HEK293T (cell line): ENCODE measurements at regions not wholly inside any gene's neighbourhood (a gene's known extent, or its start where the extent isn't known, plus 50 kb on each side); places are given as distances from the start of the nearest gene placed in this dataset.

ENCODE experiments used
- CTCF ChIA-PET: fragments of 350-600 bp; formaldehyde crosslinking; extraction: SDS; loops from one replicate; lab custom pipeline; 2021; ENCODE audit warnings: antibody characterized with exemption, inconsistent platforms; lab: Yijun Ruan, JAX
- POLR2A ChIA-PET: fragments of 350-600 bp; formaldehyde crosslinking; extraction: SDS; loops from one replicate; lab custom pipeline; 2020; ENCODE audit warnings: antibody characterized with exemption, inconsistent platforms; lab: Yijun Ruan, JAX
- DNase-seq: peaks from one replicate; pipeline ENCODE4 v3.0.0; 2012; ENCODE audit warnings: mixed read lengths; ENCODE audit errors: extremely low spot score
- ARNT ChIP-seq: fragments of 450-650 bp; IDR thresholded peaks from 2 replicates; pipeline ENCODE4 v1.6.1; 2017; ENCODE audit warnings: mild to moderate bottlenecking
- BHLHE40 ChIP-seq: fragments of 450-650 bp; IDR thresholded peaks from 2 replicates; pipeline ENCODE4 v1.6.1; 2016; ENCODE audit warnings: mild to moderate bottlenecking, moderate library complexity, borderline replicate concordance
- CTBP1 ChIP-seq: fragments of 450-650 bp; IDR thresholded peaks from 2 replicates; pipeline ENCODE4 v1.6.1; 2016; ENCODE audit warnings: borderline replicate concordance
- ELF4 ChIP-seq: fragments of 450-650 bp; IDR thresholded peaks from 2 replicates; pipeline ENCODE4 v1.6.1; 2017; ENCODE audit warnings: antibody characterized with exemption
- FOXA1 ChIP-seq: fragments of 450-650 bp; IDR thresholded peaks from 2 replicates; pipeline ENCODE4 v1.6.1; 2016; ENCODE audit warnings: mild to moderate bottlenecking
- FOXK2 ChIP-seq: fragments of 450-650 bp; IDR thresholded peaks from 2 replicates; pipeline ENCODE4 v1.6.1; 2016; ENCODE audit warnings: mild to moderate bottlenecking
- FOXM1 ChIP-seq: fragments of 450-650 bp; IDR thresholded peaks from 2 replicates; pipeline ENCODE4 v1.6.1; 2017; ENCODE audit warnings: mild to moderate bottlenecking, borderline replicate concordance
- HDGF ChIP-seq: fragments of 450-650 bp; IDR thresholded peaks from 2 replicates; pipeline ENCODE4 v1.6.1; 2017; ENCODE audit warnings: antibody characterized with exemption, borderline replicate concordance
- L3MBTL2 ChIP-seq: fragments of 450-650 bp; conservative IDR thresholded peaks from 2 replicates; pipeline ENCODE4 v1.6.1; 2016; ENCODE audit warnings: mild to moderate bottlenecking
- LEF1 ChIP-seq: fragments of 450-650 bp; IDR thresholded peaks from 2 replicates; pipeline ENCODE4 v1.6.1; 2017; ENCODE audit warnings: mild to moderate bottlenecking, borderline replicate concordance
- NFRKB ChIP-seq: fragments of 450-650 bp; IDR thresholded peaks from 2 replicates; pipeline ENCODE4 v1.6.1; 2016; ENCODE audit warnings: mild to moderate bottlenecking, moderate library complexity
- SP1 ChIP-seq: fragments of 450-650 bp; IDR thresholded peaks from 2 replicates; pipeline ENCODE4 v1.6.1; 2017
- SUZ12 ChIP-seq: fragments of 450-650 bp; IDR thresholded peaks from 2 replicates; pipeline ENCODE4 v1.6.1; 2016; ENCODE audit warnings: mild to moderate bottlenecking
- TARDBP ChIP-seq: fragments of 450-650 bp; IDR thresholded peaks from 2 replicates; pipeline ENCODE4 v1.6.1; 2016
- ZNF384 ChIP-seq: fragments of 450-650 bp; IDR thresholded peaks from 2 replicates; pipeline ENCODE4 v1.6.1; 2016
- TF ChIP-seq, protein P1 (sequence below): fragments of 450-650 bp; IDR thresholded peaks from 2 replicates; pipeline ENCODE4 v1.6.1; 2016

DNA sequence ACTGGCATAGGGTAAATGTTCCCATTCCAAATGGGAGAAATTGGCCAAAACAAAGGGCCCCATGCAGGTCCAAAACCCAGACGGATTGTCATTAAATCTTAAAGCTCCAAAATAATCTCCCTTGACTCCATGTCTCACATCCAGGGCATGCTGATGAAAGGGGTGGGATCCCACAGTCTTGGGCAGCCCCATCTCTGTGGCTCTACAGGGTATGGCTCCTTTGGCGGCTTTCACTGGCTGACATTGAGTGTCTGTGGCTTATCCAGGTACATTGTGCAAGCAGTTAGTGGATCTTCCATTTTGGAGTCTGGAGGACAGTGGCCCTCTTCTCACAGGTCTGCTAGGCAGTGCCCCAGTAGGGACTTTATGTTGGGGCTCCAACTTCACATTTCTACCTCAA lies 772.9 kb upstream of the INTU start:
- no peak for TF ChIP-seq HDGF
- TF ChIP-seq, protein P1, sequence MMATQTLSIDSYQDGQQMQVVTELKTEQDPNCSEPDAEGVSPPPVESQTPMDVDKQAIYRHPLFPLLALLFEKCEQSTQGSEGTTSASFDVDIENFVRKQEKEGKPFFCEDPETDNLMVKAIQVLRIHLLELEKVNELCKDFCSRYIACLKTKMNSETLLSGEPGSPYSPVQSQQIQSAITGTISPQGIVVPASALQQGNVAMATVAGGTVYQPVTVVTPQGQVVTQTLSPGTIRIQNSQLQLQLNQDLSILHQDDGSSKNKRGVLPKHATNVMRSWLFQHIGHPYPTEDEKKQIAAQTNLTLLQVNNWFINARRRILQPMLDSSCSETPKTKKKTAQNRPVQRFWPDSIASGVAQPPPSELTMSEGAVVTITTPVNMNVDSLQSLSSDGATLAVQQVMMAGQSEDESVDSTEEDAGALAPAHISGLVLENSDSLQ, result no peak
- no peak for TF ChIP-seq ARNT
- TF ChIP-seq FOXA1, result no peak
- TF ChIP-seq LEF1, result no peak
- TF ChIP-seq TARDBP, result no peak
- TF ChIP-seq NFRKB, result no peak
- TF ChIP-seq L3MBTL2, result no peak
- TF ChIP-seq FOXM1, result no peak
- TF ChIP-seq SUZ12, result no peak
- no peak for TF ChIP-seq ELF4
- TF ChIP-seq BHLHE40, result no peak
- TF ChIP-seq SP1, result no peak
- no peak for DNase-seq
- ChIA-PET CTCF (no interaction called here), POLR2A (no interaction called here)

DNA sequence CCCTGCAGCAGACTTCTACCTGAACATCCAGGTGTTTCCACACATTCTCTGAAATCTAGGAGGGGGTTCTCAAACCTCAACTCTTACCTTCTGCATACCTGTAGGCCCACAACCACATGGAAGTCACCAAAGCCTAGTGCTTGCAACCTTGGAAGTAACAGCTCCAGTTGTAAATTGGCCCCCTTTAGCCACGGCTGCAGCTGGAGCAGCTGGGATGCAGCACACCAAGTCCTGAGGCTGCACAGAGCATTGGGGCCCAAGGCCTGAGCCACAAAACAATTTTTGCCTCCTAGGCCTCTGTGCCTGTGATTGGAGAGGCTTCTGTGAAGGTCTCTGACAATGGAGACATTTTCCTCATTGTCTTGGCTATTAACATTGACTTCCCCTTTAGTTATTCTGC lies 772.4 kb upstream of the INTU start:
- DNase-seq, result no peak
- POLR2A ChIA-PET, result no interaction called here
- CTCF ChIA-PET, result no interaction called here
- no peak for TF ChIP-seq L3MBTL2
- TF ChIP-seq TARDBP, result no peak
- no peak for TF ChIP-seq SP1
- TF ChIP-seq, protein P1, result no peak
- TF ChIP-seq BHLHE40, result no peak
- TF ChIP-seq SUZ12, result no peak
- TF ChIP-seq CTBP1, result no peak
- no peak for TF ChIP-seq FOXM1
- no peak for TF ChIP-seq NFRKB
- no peak for TF ChIP-seq FOXK2
- TF ChIP-seq FOXA1, result no peak
- no peak for TF ChIP-seq LEF1
- no peak for TF ChIP-seq ARNT
- TF ChIP-seq ZNF384, result no peak
- no peak for TF ChIP-seq ELF4

DNA sequence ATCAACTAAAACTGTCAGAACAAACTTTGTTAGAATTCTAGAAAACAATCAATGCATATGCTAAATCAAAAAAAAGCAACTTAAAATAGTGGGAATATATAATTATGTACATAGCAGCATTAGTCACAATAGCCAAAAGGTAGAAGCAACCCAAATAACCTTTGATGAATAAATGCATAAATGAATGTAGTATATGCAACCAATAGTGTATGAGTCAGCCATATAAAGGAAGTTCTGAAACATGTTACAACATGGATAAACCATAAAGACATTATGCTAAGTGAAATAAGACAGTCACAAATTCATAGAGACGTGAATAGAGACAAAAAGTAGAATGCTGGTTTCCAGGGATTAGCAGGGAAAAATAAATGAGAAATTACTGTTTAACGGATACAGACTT lies 762.8 kb upstream of the INTU start:
- no peak for DNase-seq
- POLR2A ChIA-PET, result no interaction called here
- TF ChIP-seq NFRKB, result no peak
- no peak for TF ChIP-seq HDGF
- TF ChIP-seq SUZ12, result no peak
- TF ChIP-seq FOXK2, result no peak
- TF ChIP-seq ZNF384, result no peak
- TF ChIP-seq, protein P1, result no peak
- TF ChIP-seq CTBP1, result no peak
- TF ChIP-seq ARNT, result no peak
- CTCF ChIA-PET, result no interaction called here

DNA sequence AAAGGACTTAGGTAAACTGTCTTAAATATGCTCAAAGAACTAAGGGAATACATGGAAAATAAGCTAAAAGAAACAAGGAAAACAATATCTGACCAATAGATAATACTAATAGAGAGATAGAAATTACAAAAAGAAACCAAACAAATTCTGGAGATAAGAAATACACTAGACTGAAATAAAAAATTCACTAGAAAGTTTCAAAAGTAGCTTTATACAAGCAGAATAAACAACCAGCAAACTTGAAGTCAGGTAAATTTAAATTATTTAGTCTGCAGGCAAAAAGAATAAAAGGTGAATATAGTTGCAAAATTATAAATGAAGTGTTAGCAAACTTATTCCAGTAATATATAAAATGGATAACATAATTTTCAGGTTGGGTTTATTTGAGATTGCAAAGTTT lies 760.9 kb upstream of the INTU start:
- ChIA-PET POLR2A (no interaction called here), CTCF (no interaction called here)
- no peak for DNase-seq
- no peak for TF ChIP-seq HDGF
- no peak for TF ChIP-seq SUZ12
- no peak for TF ChIP-seq LEF1
- no peak for TF ChIP-seq ARNT

DNA sequence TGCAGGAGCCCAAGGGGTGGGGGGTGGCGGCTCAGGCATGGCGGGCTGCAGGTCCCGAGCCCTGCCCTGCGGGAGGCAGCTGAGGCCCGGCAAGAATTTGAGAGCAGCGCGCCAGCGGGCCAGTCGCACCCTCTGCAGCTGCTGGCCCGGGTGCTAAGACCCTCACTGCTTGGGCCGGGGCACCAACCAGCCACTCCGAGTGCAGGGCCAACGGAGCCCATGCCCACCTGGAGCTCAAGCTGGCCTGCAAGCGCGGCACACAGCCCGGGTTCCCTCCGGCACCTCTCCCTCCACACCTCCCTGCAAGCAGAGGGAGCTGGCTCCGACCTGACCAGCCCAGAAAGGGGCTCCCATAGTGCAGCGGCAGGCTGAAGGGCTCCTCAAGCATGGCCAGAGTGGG lies 758.2 kb upstream of the INTU start:
- CTCF ChIA-PET, result no interaction called here
- POLR2A ChIA-PET, result no interaction called here
- no peak for DNase-seq
- TF ChIP-seq BHLHE40, result no peak

DNA sequence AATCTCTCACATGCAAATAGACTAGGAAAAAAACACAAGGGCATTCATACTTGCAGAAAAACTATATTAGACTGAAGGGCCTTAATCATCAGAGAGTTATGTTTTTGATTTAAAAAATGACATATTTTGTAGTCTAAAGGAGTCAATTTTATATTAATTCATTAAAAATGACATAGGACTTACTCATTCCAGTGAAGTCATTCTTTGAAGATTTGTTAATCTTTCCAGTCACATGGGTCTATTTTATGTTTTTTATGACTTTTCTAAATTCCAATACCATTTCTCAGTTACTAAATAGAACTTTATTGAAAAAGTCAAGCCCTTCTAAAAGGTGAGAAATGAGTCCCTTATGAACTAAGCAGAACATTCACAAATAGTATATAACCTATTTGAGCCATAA lies 743.8 kb upstream of the INTU start:
- POLR2A ChIA-PET, result no interaction called here
- CTCF ChIA-PET, result no interaction called here
- TF ChIP-seq ELF4 (no peak), CTBP1 (no peak), ZNF384 (no peak)
- no peak for DNase-seq

DNA sequence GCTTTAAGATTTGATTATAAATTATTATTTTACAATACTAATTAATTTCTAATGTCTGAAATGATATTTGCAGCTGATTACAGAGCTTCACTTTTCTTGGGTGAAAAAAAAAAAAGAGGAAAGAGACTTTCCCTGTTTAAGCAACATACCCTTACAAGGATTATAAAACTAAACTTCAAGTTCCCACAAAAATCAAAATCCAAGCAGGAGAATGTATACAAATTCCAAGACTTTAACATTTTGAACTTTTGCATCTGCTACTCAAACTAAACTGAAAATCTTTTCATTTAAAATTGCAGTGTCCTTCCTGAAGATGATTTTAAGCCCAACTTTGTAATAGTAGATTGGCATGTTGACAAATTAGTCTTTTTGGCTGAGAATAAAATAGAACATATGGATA lies 742.4 kb upstream of the INTU start:
- no peak for TF ChIP-seq FOXA1
- TF ChIP-seq BHLHE40, result no peak
- no peak for TF ChIP-seq ELF4
- no peak for TF ChIP-seq HDGF
- TF ChIP-seq NFRKB, result no peak
- no peak for TF ChIP-seq SUZ12
- TF ChIP-seq L3MBTL2, result no peak
- TF ChIP-seq SP1, result no peak
- TF ChIP-seq ARNT, result no peak
- TF ChIP-seq LEF1, result no peak
- TF ChIP-seq FOXM1, result no peak
- TF ChIP-seq CTBP1, result no peak
- TF ChIP-seq, protein P1, result no peak
- TF ChIP-seq ZNF384, result no peak
- TF ChIP-seq FOXK2, result no peak
- no peak for TF ChIP-seq TARDBP
- ChIA-PET CTCF (no interaction called here), POLR2A (no interaction called here)
- no peak for DNase-seq
